GM12875 (cell line): ENCODE measurements at regions not wholly inside any gene's neighbourhood (a gene's known extent, or its start where the extent isn't known, plus 50 kb on each side); places are given as distances from the start of the nearest gene placed in this dataset.

Experiments used
- H3K4me3 ChIP-seq: one replicate; pipeline ENCODE4 v1.5.1; 2011; ENCODE audit warnings: low read depth, low read length, control low read depth
- TF ChIP-seq, protein P1 (sequence below): IDR thresholded peaks from 2 replicates; pipeline ENCODE4 v1.5.1; 2011; ENCODE audit warnings: low read depth, mild to moderate bottlenecking, control low read depth, inconsistent platforms, low read length, moderate library complexity, borderline replicate concordance; ENCODE audit not compliant: insufficient read depth

DNA sequence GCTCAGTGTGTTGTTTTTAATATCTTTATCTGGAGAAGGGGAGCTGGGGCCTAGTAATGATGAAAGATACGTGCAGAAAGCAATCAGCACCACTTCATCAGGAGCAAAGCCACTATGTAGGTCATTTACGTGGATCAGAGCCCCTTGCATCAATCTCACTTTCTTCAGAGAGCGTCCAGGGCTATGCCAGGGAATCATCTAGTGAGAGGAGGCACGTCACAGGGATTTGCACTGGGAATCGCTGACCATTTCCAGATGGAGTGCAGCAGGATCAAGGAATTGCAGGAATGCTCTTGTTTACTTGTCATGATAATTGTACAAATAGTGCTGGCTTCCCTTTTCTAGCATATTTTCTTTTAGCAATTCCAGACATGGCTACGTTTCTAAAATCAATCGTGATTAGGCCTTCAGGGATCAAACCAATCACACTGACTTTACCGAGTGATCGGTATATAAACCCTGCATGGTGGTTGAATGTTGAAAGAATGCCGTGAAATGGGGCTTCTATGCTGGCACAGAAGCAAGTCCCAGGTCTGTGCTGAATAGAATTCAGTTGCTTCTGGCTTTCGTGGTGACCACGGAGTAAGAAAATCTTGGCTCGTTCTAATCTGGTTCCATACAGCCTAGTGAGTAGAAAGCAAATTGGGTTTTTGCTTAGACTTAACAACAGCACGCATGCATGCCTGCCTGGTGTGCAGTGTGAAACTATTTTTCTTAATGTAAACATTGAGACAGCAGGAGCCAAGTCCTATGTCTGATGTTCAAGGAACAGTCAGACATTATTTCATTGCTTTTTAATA, 122.8 kb downstream of the TMEM200C start:
- H3K4me3 ChIP-seq, result no peak overlapping the region
- TF ChIP-seq, protein P1, sequence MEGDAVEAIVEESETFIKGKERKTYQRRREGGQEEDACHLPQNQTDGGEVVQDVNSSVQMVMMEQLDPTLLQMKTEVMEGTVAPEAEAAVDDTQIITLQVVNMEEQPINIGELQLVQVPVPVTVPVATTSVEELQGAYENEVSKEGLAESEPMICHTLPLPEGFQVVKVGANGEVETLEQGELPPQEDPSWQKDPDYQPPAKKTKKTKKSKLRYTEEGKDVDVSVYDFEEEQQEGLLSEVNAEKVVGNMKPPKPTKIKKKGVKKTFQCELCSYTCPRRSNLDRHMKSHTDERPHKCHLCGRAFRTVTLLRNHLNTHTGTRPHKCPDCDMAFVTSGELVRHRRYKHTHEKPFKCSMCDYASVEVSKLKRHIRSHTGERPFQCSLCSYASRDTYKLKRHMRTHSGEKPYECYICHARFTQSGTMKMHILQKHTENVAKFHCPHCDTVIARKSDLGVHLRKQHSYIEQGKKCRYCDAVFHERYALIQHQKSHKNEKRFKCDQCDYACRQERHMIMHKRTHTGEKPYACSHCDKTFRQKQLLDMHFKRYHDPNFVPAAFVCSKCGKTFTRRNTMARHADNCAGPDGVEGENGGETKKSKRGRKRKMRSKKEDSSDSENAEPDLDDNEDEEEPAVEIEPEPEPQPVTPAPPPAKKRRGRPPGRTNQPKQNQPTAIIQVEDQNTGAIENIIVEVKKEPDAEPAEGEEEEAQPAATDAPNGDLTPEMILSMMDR, result no peak

DNA sequence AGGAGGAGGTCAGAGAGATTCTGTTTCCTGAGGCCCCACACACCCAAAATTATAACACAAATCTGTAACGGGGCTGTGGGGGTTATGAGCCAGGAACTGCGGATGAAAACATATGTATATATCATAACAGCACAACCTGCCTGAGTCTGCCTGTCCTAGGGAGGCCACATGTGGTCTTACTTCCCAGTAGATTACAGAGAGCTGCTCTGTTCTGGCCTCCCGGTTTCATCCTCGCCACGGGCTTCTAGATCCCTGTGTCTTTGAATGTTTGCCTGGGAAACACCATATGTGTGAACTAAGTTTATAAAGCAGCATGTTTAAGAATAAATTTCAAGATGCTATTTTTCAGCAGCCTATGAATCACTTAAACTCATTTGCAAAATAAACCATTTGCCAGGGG, 124.0 kb downstream of the TMEM200C start:
- H3K4me3 ChIP-seq, result no peak overlapping the region
- TF ChIP-seq, protein P1, result no peak

DNA sequence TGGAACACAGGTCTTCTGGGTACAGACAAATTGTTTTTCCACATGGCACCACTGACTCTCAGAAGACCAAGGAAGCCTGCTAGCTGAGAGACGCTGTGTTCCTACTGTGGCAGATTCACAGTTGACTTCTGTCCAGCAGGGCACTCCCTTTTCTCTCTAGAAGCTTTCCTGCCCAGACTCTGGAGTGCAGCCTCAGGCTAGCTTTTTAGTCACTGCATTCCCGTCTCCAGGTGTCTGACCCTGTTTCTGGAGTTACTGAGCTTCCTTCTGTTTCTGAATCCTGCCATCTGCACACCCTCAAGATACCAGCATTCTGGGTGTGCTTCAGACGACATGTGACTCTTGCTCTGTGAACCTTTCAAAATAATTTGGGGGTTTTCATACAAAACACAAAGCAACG, 125.1 kb downstream of the TMEM200C start:
- no peak overlapping the region for H3K4me3 ChIP-seq
- TF ChIP-seq, protein P1, result no peak

DNA sequence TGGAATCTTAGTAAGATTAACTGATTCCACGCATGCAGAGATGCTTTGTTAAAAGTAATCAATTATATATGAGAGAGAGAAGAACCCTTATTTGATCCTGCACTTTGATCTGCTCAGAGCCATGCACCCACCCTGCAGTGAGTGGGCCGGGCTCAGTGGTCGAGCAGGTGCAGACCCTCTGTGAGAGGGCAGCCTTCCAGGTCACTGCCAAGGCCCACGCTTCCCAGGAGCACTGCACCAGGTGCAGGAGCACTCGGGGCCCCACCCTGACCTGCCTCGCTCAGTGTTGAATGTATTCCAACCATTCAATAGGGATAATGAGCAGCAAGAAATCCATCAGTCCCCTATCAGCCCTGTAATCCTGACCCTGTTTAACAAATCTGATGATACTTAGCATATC, 126.9 kb downstream of the TMEM200C start:
- no peak overlapping the region for H3K4me3 ChIP-seq
- TF ChIP-seq, protein P1, result no peak

DNA sequence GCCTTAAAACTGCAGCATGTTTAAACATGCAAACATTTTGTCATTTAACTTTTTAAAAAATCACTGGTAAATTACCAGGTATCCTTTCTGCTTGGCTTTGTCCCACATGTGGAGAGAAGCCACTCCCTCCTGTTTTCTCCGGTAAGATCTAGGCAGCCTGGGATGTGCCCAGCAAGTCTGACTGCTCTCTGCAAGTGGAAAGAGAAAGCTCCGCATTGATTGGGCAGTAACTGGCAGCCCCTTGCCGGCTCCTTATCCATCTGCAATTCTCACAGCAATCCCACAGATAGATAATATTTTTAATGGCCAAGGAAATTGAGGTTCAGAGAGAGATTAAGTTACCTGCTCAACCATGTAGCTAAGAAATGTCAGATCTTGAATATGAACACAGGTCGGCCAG, 136.1 kb downstream of the TMEM200C start:
- TF ChIP-seq, protein P1, result no peak

DNA sequence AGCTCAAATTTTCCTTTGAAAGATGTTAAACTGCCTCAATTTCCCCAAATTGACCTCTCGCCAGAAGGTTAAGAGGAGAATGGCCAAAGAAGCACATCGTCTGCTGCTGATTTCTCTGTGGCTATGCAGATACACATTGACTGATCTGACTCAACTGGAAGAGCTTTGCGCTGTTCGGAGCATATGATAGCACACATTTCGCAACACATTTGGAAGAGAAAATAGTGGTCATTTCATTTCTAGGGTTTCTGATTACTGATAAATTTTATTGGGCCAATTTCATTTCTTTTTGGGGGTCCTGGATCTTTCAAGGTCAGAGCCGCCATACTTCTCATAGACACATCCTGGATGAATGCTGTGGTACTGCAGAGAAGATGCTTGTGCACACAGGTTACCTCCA, 138.5 kb downstream of the TMEM200C start:
- H3K4me3 ChIP-seq, result no peak overlapping the region
- TF ChIP-seq, protein P1, result no peak

More for the DNA sequence above, 136.1 kb downstream of the TMEM200C start:
- H3K4me3 ChIP-seq, result no peak overlapping the region

DNA sequence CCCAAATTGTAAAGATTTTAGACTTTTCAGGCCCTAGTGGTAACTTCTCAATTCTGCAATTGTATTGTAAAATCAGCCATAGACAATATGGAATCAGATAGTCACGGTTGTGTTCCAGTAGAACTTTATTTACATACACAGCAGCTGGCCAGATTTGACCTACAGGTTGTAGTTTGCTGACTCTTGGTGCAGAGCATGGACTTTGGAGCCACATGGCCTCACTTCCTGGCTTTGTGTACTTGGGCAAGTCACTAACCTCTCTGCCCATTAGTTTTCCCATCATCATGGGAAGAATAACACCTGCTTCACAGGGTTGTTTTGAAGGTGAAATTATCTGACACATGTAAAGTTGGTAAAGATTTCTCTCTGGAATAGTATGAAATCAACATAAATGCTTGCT, 147.6 kb downstream of the TMEM200C start:
- H3K4me3 ChIP-seq, result no peak overlapping the region
- TF ChIP-seq, protein P1, result no peak
